OCI-LY7 (cell line): ENCODE measurements at regions not wholly inside any gene's neighbourhood (a gene's known extent, or its start where the extent isn't known, plus 50 kb on each side); places are given as distances from the start of the nearest gene placed in this dataset.

Experiments used
- EZH2phosphoT487 ChIP-seq: fragments of 200-600 bp; sonication (generic); IDR thresholded peaks from 2 replicates; pipeline ENCODE4 v1.6.1; 2018; ENCODE audit warnings: low read depth, borderline replicate concordance, mild to moderate bottlenecking, mixed run types, antibody characterized with exemption, low read length, moderate library complexity, mixed read lengths
- TF ChIP-seq, protein P1 (sequence below): fragments of 200-600 bp; sonication (generic); conservative IDR thresholded peaks from 2 replicates; pipeline ENCODE4 v1.5.1; 2014; ENCODE audit warnings: mild to moderate bottlenecking, antibody characterized with exemption, low read length, moderate library complexity, mixed read lengths

DNA sequence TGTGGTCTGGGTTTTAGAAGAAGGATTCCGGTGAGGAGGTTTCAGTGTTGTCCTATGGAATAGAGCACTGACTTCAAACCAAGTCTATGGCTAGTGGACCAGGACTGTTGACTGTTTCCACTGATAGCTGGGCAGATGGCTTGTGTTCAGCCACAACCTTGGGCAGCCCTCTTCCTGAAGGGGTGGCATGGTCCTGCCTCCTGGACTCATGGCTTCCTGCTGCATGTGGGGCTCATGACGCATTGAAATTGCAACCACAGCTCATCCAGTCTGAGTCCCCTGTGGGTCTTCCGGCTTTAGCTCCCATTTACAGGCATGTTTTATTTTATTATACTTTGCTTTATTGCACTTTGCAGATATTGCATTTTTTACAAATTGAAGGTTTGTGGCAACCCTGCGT lies 105.0 kb downstream of the B3GNT2 start:
- TF ChIP-seq, protein P1, sequence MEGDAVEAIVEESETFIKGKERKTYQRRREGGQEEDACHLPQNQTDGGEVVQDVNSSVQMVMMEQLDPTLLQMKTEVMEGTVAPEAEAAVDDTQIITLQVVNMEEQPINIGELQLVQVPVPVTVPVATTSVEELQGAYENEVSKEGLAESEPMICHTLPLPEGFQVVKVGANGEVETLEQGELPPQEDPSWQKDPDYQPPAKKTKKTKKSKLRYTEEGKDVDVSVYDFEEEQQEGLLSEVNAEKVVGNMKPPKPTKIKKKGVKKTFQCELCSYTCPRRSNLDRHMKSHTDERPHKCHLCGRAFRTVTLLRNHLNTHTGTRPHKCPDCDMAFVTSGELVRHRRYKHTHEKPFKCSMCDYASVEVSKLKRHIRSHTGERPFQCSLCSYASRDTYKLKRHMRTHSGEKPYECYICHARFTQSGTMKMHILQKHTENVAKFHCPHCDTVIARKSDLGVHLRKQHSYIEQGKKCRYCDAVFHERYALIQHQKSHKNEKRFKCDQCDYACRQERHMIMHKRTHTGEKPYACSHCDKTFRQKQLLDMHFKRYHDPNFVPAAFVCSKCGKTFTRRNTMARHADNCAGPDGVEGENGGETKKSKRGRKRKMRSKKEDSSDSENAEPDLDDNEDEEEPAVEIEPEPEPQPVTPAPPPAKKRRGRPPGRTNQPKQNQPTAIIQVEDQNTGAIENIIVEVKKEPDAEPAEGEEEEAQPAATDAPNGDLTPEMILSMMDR = no peak
- no peak for TF ChIP-seq EZH2phosphoT487
